ENCODE measurements at regions not wholly inside any gene's neighbourhood (a gene's known extent, or its start where the extent isn't known, plus 50 kb on each side); places are given as distances from the start of the nearest gene placed in this dataset.

- TF ChIP-seq EP300 (IDR thresholded peaks at IDR 0.05; ENCODE audit: borderline replicate concordance) = no peak
- TF ChIP-seq MAX (IDR thresholded peaks at IDR 0.05) = no peak
- TF ChIP-seq TCF12 (IDR thresholded peaks at IDR 0.05; ENCODE audit: low read depth) = no peak
- no peak for TF ChIP-seq EGR1 (IDR thresholded peaks at IDR 0.05)
- no peak for TF ChIP-seq ZBTB7A (IDR thresholded peaks at IDR 0.05; ENCODE audit: low read depth)
- TF ChIP-seq TEAD4 (IDR thresholded peaks at IDR 0.05) = no peak
- no peak for TF ChIP-seq TAF1 (IDR thresholded peaks at IDR 0.05; ENCODE audit: low read depth)
- no peak for TF ChIP-seq CREB1 (IDR thresholded peaks at IDR 0.05; ENCODE audit: low read depth)
- TF ChIP-seq CEBPB (IDR thresholded peaks at IDR 0.05) = no peak
- no peak for TF ChIP-seq NFIC (IDR thresholded peaks at IDR 0.05)
- no peak for TF ChIP-seq YY1 (IDR thresholded peaks at IDR 0.05; ENCODE audit: low read depth)
- no peak for TF ChIP-seq FOXM1 (IDR thresholded peaks at IDR 0.05; ENCODE audit: borderline replicate concordance, low read depth)
Measured at GRCh38 chr4:111410571-111410970, 734.7 kb upstream of the FAM241A start.

- TF ChIP-seq MAX (IDR thresholded peaks at IDR 0.05) (no peak), FOXM1 (IDR thresholded peaks at IDR 0.05; ENCODE audit: borderline replicate concordance, low read depth) (no peak), TAF1 (IDR thresholded peaks at IDR 0.05; ENCODE audit: low read depth) (no peak), YY1 (IDR thresholded peaks at IDR 0.05; ENCODE audit: low read depth) (no peak), EGR1 (IDR thresholded peaks at IDR 0.05) (no peak), ZBTB7A (IDR thresholded peaks at IDR 0.05; ENCODE audit: low read depth) (no peak), RAD21 (IDR thresholded peaks at IDR 0.05; ENCODE audit: low read depth) (no peak), TCF12 (IDR thresholded peaks at IDR 0.05; ENCODE audit: low read depth) (no peak), USF1 (IDR thresholded peaks at IDR 0.05) (no peak), REST (IDR thresholded peaks at IDR 0.05; ENCODE audit: low read depth) (no peak), TEAD4 (IDR thresholded peaks at IDR 0.05) (no peak), EP300 (IDR thresholded peaks at IDR 0.05; ENCODE audit: borderline replicate concordance) (no peak), CEBPB (IDR thresholded peaks at IDR 0.05) (no peak), NFIC (IDR thresholded peaks at IDR 0.05) (no peak)
Measured at GRCh38 chr4:111417521-111417920, 727.7 kb upstream of the FAM241A start.

GRCh38 chr4:111433441-111433840 is 711.8 kb upstream of the FAM241A start:
- no peak for TF ChIP-seq ZBTB7A (IDR thresholded peaks at IDR 0.05; ENCODE audit: low read depth)
- TF ChIP-seq TEAD4 (IDR thresholded peaks at IDR 0.05) = no peak
- TF ChIP-seq RAD21 (IDR thresholded peaks at IDR 0.05; ENCODE audit: low read depth) = no peak
- no peak for TF ChIP-seq MAX (IDR thresholded peaks at IDR 0.05)
- TF ChIP-seq TAF1 (IDR thresholded peaks at IDR 0.05; ENCODE audit: low read depth) = no peak
- no peak for TF ChIP-seq EP300 (IDR thresholded peaks at IDR 0.05; ENCODE audit: borderline replicate concordance)

- TF ChIP-seq RAD21 (IDR thresholded peaks at IDR 0.05; ENCODE audit: low read depth) (no peak), MAX (IDR thresholded peaks at IDR 0.05) (no peak), CEBPB (IDR thresholded peaks at IDR 0.05) (no peak), ZBTB7A (IDR thresholded peaks at IDR 0.05; ENCODE audit: low read depth) (no peak), USF1 (IDR thresholded peaks at IDR 0.05) (no peak), TAF1 (IDR thresholded peaks at IDR 0.05; ENCODE audit: low read depth) (no peak), FOXM1 (IDR thresholded peaks at IDR 0.05; ENCODE audit: borderline replicate concordance, low read depth) (no peak), EGR1 (IDR thresholded peaks at IDR 0.05) (no peak), EP300 (IDR thresholded peaks at IDR 0.05; ENCODE audit: borderline replicate concordance) (no peak), YY1 (IDR thresholded peaks at IDR 0.05; ENCODE audit: low read depth) (no peak), TEAD4 (IDR thresholded peaks at IDR 0.05) (no peak), REST (IDR thresholded peaks at IDR 0.05; ENCODE audit: low read depth) (no peak), CREB1 (IDR thresholded peaks at IDR 0.05; ENCODE audit: low read depth) (no peak), TCF12 (IDR thresholded peaks at IDR 0.05; ENCODE audit: low read depth) (no peak), NFIC (IDR thresholded peaks at IDR 0.05) (no peak)
Measured at GRCh38 chr4:111434586-111434985, 710.7 kb upstream of the FAM241A start.

GRCh38 chr4:111435986-111436744 is 709.1 kb upstream of the FAM241A start:
- no peak for TF ChIP-seq ZBTB7A (IDR thresholded peaks at IDR 0.05; ENCODE audit: low read depth)
- TF ChIP-seq EP300 (IDR thresholded peaks at IDR 0.05; ENCODE audit: borderline replicate concordance) = no peak
- no peak for TF ChIP-seq EGR1 (IDR thresholded peaks at IDR 0.05)
- no peak for TF ChIP-seq CREB1 (IDR thresholded peaks at IDR 0.05; ENCODE audit: low read depth)
- no peak for TF ChIP-seq RAD21 (IDR thresholded peaks at IDR 0.05; ENCODE audit: low read depth)
- TF ChIP-seq TCF12 (IDR thresholded peaks at IDR 0.05; ENCODE audit: low read depth) = no peak
- TF ChIP-seq REST (IDR thresholded peaks at IDR 0.05; ENCODE audit: low read depth) = no peak
- no peak for TF ChIP-seq YY1 (IDR thresholded peaks at IDR 0.05; ENCODE audit: low read depth)
- no peak for TF ChIP-seq NFIC (IDR thresholded peaks at IDR 0.05)
- no peak for TF ChIP-seq TEAD4 (IDR thresholded peaks at IDR 0.05)
- no peak for TF ChIP-seq MAX (IDR thresholded peaks at IDR 0.05)

Data from Ishikawa (cell line).